ENCODE measurements at regions not wholly inside any gene's neighbourhood (a gene's known extent, or its start where the extent isn't known, plus 50 kb on each side); places are given as distances from the start of the nearest gene placed in this dataset.

DNA sequence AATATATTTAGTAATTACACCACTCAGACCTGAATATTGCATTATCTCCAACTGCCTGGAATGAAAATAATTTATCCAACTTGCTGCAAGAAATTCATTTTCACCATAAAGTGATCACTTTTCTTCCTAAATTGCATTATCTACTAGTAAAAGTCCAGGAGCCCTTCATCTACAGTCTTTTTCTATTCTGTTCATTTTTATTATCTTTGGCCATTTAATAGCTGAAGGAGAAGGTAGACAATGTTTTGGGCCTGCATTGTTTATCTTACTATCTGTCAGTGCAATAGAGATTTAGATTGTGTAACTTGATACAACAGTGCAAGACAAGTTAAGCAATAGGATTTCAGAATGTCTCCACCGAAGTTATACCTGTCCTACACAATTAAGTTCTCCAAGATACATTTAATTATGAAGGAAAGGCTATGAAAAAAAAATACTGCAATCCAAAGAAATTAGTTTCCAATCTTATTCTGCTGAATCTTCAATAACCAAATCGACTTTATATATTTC lies 1339.7 kb upstream of the CDH6 start:
- TF ChIP-seq, protein P1, sequence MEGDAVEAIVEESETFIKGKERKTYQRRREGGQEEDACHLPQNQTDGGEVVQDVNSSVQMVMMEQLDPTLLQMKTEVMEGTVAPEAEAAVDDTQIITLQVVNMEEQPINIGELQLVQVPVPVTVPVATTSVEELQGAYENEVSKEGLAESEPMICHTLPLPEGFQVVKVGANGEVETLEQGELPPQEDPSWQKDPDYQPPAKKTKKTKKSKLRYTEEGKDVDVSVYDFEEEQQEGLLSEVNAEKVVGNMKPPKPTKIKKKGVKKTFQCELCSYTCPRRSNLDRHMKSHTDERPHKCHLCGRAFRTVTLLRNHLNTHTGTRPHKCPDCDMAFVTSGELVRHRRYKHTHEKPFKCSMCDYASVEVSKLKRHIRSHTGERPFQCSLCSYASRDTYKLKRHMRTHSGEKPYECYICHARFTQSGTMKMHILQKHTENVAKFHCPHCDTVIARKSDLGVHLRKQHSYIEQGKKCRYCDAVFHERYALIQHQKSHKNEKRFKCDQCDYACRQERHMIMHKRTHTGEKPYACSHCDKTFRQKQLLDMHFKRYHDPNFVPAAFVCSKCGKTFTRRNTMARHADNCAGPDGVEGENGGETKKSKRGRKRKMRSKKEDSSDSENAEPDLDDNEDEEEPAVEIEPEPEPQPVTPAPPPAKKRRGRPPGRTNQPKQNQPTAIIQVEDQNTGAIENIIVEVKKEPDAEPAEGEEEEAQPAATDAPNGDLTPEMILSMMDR (IDR thresholded peaks at IDR 0.05): no peak
- TF ChIP-seq POLR2A (IDR thresholded peaks at IDR 0.05): no peak

All from body of pancreas (tissue), 4 donors.